Ascending aorta (tissue), 2 donors: ENCODE measurements at regions not wholly inside any gene's neighbourhood (a gene's known extent, or its start where the extent isn't known, plus 50 kb on each side); places are given as distances from the start of the nearest gene placed in this dataset.

Experiments used
- DNase-seq, 2 donors: peaks; one replicate each; pipeline ENCODE4 v3.0.0-alpha.2; 2019; ENCODE audit warnings: low spot score in 2 of 2
- H3K27ac ChIP-seq, 2 donors: fragments of 200-600 bp; sonication (generic); one replicate each; pipeline ENCODE4 v1.5.1; 2016 to 2017; ENCODE audit warnings: mild to moderate bottlenecking in 1 of 2
- H3K27me3 ChIP-seq: fragments of 200-600 bp; sonication (generic); one replicate; pipeline ENCODE4 v1.5.1; 2017
- H3K36me3 ChIP-seq, 2 donors: fragments of 200-600 bp; sonication (generic); one replicate each; pipeline ENCODE4 v1.5.1; 2016
- H3K4me1 ChIP-seq, 2 donors: fragments of 200-600 bp; sonication (generic); one replicate each; pipeline ENCODE4 v1.5.1; 2016 to 2017; ENCODE audit warnings: mild to moderate bottlenecking in 1 of 2
- H3K4me3 ChIP-seq, 2 donors: fragments of 200-600 bp; sonication (generic); one replicate each; pipeline ENCODE4 v1.5.1; 2016 to 2017; ENCODE audit warnings: mild to moderate bottlenecking in 1 of 2
- H3K9me3 ChIP-seq, 2 donors: fragments of 200-600 bp; sonication (generic); one replicate each; pipeline ENCODE4 v1.5.1; 2016
- intact Hi-C: fragments of 100-400 bp; cut with DNase I; formaldehyde crosslinking; loops from one replicate; pipeline ENCODE4 v1.15.1; 2023
- TF ChIP-seq, protein P1 (sequence below), 3 experiments: fragments of 200-600 bp in 2 of 3; fragments of 450-650 bp in 1 of 3; sonication (generic) in 2 of 3; IDR thresholded peaks; one replicate each; pipeline ENCODE4 v1.5.1; 2016 to 2019; ENCODE audit warnings: antibody characterized with exemption in 3 of 3, mild to moderate bottlenecking in 1 of 3, moderate library complexity in 1 of 3

DNA sequence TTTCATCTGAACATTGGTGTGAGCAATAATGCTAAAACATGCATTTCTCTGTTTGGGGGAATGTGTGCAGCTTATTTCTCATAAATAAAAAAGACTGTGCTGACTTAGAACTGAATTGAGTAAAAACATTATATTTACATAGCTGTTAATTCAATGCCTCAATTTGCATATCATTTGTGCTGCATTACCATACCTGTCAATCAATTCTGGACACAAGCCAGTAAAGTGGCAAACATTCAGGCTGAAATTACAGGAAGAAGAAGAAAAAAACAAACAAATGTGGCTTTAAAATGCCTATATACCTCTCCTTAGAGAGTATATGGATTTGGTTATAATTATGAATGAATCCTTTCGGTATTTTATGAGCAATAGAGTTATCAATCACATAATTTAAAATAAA is 380.1 kb upstream of the GBE1 start:
- Histone ChIP-seq H3K36me3 (no peaks in the 10 kb centered on the region), H3K9me3 (no peaks in the 10 kb centered on the region)

DNA sequence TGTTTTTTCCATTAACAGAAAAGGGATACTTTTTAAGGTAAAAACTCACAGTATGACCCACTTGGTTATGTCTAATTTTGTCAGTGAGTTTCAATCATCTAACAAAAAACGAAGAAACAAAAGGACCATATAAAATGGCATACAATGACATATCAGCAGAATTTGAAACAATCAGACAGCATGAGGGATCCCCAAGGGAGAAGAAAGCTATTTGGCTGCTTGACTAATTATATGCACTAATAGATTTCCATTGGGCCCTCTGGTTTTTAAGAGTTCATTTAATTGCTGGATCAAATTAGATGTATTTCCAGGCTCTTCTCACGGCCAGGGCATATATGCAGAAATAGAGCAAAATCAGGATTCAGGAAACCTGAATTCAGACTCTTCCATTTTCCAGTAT is 376.4 kb upstream of the GBE1 start:
- H3K9me3 ChIP-seq = no peaks in the 10 kb centered on the region
- intact Hi-C loops = no loop called here
- H3K36me3 ChIP-seq = no peaks in the 10 kb centered on the region
- H3K27ac ChIP-seq = no peak overlapping the region
- no peak for DNase-seq
- no peak overlapping the region for H3K4me3 ChIP-seq
- TF ChIP-seq, protein P1, sequence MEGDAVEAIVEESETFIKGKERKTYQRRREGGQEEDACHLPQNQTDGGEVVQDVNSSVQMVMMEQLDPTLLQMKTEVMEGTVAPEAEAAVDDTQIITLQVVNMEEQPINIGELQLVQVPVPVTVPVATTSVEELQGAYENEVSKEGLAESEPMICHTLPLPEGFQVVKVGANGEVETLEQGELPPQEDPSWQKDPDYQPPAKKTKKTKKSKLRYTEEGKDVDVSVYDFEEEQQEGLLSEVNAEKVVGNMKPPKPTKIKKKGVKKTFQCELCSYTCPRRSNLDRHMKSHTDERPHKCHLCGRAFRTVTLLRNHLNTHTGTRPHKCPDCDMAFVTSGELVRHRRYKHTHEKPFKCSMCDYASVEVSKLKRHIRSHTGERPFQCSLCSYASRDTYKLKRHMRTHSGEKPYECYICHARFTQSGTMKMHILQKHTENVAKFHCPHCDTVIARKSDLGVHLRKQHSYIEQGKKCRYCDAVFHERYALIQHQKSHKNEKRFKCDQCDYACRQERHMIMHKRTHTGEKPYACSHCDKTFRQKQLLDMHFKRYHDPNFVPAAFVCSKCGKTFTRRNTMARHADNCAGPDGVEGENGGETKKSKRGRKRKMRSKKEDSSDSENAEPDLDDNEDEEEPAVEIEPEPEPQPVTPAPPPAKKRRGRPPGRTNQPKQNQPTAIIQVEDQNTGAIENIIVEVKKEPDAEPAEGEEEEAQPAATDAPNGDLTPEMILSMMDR (IDR thresholded peaks at IDR 0.05) = no peak
- no peaks in the 10 kb centered on the region for H3K4me1 ChIP-seq
- no peaks in the 10 kb centered on the region for H3K27me3 ChIP-seq

More for the DNA sequence above, 380.1 kb upstream of the GBE1 start:
- Histone ChIP-seq H3K27me3 (no peaks in the 10 kb centered on the region), H3K4me1 (no peaks in the 10 kb centered on the region), H3K4me3 (no peak overlapping the region), H3K27ac (no peak overlapping the region)
- intact Hi-C loops = no loop called here
- TF ChIP-seq, protein P1 (IDR thresholded peaks at IDR 0.05) = no peak
- no peak for DNase-seq

DNA sequence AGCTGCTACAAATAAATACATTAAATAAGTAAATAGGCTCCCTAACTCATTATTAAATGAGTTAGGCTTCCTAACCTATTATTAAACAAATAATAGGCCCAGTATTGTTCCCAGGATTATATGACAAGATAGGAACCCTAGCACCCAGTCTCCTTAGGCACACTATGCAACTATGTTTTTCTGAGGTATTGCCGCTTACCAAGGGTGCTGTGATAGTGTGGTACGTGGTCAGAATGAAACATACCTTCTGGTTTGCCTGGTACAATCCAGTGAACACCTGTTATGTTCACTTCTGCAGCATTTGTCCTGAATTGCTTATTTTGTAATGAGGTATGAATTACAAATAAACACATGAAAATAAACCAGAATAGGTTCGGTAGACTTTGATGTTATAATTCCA is 375.6 kb upstream of the GBE1 start:
- Histone ChIP-seq H3K4me1 (no peaks in the 10 kb centered on the region), H3K4me3 (no peak overlapping the region), H3K27ac (no peak overlapping the region), H3K36me3 (no peaks in the 10 kb centered on the region), H3K27me3 (no peaks in the 10 kb centered on the region), H3K9me3 (no peaks in the 10 kb centered on the region)
- TF ChIP-seq, protein P1 (IDR thresholded peaks at IDR 0.05) = no peak
- DNase-seq = no peak
- intact Hi-C loops = no loop called here

DNA sequence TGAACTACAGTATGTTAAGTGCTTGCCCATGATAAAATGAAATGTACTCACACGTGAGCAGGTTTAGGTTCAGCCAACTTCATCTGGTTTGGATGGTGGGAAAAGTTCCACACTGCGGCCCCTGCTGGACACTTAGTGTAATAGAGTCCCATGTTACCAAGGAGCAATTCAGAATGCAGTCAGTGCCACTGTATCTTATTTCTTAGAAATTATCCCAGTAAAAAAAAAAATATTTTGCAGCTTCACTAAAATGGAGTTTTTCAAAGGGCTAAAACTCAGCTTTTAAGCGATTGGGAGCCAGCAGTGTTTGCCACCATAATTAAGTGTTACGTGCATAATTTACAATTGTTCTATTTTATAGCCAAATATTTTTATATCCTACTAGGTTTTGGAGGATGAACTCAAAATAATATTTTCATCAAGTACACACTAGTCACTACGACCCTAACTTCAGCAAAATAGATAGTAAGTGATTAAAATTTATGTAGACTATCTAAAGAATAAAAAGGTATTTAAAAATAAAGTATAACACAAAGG is 371.7 kb upstream of the GBE1 start:
- H3K27ac ChIP-seq = no peak overlapping the region
- no peaks in the 10 kb centered on the region for H3K9me3 ChIP-seq
- TF ChIP-seq, protein P1 (IDR thresholded peaks at IDR 0.05) = peak; percentile 64 to 76 (median 66)
- peak in 1 of 2 donors; percentile 67 for DNase-seq
- H3K4me3 ChIP-seq = no peak overlapping the region
- intact Hi-C loops = loop anchor here (2.0 to 5.0 kb wide), 2 partner anchors 466 to 714 kb away; no protein-coding TSS in a partner anchor
- H3K36me3 ChIP-seq = no peaks in the 10 kb centered on the region
- no peaks in the 10 kb centered on the region for H3K4me1 ChIP-seq
- H3K27me3 ChIP-seq = no peaks in the 10 kb centered on the region

DNA sequence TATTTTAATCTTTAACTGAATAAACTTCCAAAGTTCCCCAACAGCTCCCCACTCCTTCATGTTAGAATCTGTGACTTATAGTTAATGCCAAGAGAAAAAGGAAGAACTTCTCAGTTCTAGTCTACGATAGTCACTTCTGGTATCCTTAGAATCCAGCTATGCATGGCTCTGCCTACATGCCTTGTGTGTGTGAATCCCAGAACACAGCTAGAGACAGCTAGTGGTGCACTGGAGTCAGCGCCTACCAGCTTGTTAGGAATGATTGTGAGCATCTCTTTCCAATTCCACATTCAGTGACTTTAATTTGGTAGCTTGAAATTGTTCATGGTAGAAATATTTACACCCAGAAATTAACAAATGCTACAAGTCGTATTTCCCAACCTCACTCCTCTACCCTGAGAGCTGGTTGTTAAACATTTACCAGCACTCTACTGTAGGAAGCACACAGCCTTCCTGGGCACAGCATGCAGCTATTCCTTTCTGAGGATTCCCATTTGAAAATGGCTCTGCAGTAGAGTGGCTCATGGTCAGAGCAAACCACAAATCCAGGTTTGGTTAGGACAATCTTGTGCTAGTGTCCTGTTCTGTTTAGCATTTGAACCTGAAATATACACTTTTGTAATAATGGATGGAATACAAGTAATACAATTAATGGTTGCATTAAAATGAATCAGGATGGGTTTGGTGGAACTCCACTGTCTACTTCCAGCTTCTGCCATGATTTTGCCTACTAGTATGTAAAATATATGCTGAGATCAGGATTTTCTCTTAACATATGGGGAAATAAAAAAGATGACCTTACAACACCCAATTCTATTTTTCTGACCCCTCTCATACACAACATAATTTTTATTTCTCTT is 371.0 kb upstream of the GBE1 start:
- DNase-seq = no peak
- intact Hi-C loops = loop anchor here (2.0 to 5.0 kb wide), 2 partner anchors 465 to 714 kb away; no protein-coding TSS in a partner anchor
- Histone ChIP-seq H3K9me3 (no peaks in the 10 kb centered on the region), H3K27ac (no peak overlapping the region), H3K4me3 (no peak overlapping the region), H3K4me1 (no peaks in the 10 kb centered on the region), H3K27me3 (no peaks in the 10 kb centered on the region), H3K36me3 (no peaks in the 10 kb centered on the region)
- TF ChIP-seq, protein P1 (IDR thresholded peaks at IDR 0.05) = no peak
